ENCODE measurements at regions not wholly inside any gene's neighbourhood (a gene's known extent, or its start where the extent isn't known, plus 50 kb on each side); places are given as distances from the start of the nearest gene placed in this dataset.
A peak's percentile ranks its signal among the peaks of the same experiment; 100 is the strongest.
"Not testable (repeated sequence)": the region's sequence is repeated elsewhere in the genome, so short reads cannot be mapped to it uniquely, and the experiment has no call there.

GRCh38 chr5:124962111-124962510, 215.7 kb upstream of the ZNF608 start:
- DNase-seq, result no peak

DNA sequence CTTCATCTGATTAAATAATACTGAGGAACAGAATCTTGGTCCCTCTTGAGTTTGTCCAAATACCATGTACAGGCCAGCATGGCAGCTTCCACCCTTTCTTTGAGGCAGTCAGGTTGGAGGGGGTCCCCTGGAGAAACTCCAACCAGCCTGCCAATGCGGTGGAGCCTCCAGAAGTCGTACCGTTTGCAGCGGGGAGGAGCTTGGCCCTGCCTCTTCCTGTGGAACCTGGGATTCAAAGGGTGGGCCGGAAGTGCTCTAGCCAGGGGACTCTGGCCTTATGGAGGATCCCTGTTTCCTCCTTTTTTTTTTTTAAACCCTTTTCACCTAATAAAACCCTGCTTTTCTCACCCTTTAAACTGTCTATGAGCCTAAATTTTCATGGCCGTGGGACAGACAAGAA, 216.3 kb upstream of the ZNF608 start:
- no peak for DNase-seq

DNA sequence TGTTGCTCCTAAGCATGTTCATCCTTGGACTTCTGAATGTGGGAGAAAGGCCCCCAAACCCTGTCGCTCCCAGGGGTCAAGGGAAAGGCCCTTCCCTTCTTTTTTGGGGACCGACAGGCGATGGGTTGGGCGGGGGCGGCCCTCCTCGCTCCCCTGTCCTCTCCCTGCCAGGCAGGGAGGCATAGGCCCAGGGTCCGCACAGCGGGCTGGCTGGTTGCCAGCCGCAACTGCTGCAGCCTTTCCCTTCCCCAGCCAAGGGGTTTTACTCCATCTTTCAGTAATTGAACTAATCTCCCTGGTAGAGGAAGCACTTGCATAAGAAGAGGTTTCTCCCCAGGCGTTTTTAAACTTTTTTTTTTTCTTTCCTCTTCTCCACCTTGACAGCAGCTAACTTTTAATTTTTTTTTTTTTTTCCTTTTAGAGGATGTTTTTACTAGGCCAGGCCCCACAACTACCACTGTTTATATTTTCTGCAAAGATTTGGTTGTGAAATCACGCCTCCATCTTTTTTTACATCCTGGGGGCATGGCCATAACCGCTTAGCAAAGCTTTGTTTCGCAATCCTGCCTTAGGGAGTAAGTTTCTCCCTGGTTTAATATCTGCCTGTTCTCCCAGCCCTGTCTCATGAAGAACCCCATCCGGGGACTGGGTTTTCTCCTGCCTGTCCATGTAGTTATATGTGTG, 216.9 kb upstream of the ZNF608 start:
- no peak for DNase-seq

DNA sequence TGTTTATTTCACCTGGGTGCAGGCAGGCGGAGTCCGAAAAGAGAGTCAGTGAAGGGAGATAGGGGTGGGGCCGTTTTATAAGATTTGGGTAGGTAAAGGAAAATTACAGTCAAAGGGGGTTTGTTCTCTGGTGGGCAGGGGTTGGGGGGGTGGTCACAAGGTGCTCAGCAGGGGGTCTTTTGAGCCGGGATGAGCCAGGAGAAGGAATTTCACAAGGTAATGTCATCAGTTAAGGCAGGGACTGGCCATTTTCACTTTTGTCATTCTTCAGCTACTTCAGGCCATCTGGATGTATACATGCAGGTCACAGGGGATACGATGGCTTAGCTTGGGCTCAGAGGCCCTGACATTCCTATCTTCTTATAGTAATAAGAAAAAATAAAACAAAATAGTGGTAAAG, 220.3 kb upstream of the ZNF608 start:
- DNase-seq, result not testable (repeated sequence)

DNA sequence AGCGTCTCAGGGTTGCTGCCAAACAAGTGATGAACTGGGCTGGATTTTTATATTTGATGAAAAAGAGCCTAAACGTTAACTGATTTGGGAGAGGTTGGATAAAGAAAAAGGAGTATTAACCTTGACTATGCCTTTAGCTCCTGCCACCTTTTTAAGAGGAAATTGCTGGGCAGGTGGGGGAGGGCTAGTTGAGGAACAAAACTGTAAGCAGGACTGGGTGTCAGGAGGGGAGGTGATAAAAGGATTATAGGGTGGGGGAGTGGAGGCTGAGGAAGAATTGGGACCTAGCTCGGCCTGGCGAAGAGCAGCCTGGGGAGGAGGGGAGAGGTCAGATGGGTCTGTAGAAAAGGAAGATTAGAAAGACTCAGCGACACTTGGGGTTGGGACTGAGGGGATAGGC, 223.9 kb upstream of the ZNF608 start:
- DNase-seq, result not testable (repeated sequence)

- DNase-seq, result no peak
Observed at GRCh38 chr5:124972703-124973102, 226.3 kb upstream of the ZNF608 start.

DNA sequence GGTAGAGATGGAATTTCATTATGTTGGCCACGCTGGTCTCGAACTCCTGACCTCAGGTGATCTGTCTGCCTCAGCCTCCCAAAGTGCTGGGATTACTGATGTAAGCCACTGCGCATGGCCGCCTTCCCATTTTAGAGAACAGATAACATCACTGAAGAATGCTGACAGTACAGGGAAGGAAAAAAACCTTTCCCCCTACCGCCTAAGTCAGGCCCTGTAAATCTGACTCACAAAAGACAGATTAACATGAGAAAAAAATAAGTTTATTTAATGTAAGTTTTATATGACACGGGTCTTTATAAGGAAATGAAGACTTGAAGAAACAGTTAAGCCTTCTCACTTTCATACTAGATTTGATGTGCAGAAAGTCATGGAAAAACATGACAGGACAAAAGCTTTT, 227.2 kb upstream of the ZNF608 start:
- no peak for DNase-seq

DNA sequence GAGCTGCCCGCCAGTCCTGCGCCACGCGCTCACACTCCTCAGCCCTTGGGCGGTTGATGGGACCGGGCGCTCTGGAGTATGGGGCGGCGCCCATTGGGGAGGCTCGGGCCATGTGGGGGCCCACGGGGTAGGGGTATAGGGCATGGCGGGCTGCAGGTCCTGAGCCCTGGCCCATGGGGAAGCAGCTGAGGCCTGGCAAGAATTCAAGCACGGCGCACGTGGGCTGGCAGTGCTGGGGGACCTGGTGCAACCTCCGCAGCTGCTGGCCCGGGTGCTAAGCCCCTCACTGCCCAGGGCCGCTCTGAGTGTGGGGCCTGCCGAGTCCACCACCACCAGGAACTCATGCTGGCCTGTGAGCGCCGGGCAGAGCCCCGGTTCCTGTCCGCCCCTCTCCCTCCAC, 229.6 kb upstream of the ZNF608 start:
- DNase-seq, result no peak

GRCh38 chr5:124979251-124979650, 232.8 kb upstream of the ZNF608 start:
- no peak for DNase-seq

DNA sequence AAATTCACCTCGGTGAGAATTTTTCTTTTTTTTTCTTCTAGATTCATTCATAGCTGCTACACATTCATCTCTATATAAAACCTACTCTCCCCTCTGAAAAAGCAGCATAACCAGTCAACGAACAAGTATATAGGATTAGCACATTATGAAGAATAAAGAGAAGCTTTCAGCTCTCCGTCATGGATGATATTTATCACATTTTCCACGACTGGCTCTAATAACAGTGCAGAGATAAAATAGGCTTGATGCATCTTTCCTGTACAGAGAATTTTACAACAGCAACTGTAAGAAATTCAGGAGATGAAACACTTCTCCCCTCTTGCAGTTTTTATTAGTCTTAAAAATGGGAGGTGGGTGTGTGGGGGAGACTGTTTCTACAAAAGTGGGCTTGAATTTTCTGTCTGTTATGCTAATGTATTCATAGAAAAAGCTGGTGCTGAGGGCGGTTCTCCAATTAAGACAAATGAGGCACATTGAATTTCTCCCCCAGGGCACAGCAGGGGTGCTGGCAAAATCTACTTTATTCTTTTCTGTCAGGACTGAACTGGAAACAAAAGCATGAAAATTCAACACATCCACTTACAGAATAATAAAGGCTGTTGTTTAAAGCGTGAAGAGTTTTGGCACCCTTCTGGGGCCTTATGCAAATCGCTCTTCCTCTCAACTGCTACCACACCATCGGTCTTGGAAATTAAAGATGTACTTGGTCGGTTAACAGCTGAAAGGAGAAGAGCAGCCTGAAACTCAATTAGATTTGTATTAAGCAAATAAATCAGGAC, 233.9 kb upstream of the ZNF608 start:
- DNase-seq, result peak in 16 of 51 donors; percentile 10 to 85 (median 29)

DNA sequence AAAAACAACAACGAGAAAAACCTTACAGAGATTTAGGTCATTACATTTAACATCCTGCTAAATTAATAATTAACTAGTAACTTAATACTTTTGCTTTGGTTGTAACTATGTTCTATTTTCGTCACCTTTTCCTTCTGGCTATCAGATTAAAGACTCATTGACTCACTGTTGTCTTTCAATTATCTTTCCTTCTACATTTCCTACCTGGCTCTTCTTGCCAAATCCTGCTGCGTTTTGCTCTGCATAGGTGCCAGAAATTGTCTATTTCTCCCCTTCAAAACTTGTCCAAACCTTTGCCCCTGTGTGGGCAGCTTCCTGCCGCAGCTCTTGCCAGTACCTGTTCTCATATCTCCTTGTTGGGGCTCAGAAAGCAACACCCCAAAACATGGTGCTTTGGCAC, 235.5 kb upstream of the ZNF608 start:
- no peak for DNase-seq

DNA sequence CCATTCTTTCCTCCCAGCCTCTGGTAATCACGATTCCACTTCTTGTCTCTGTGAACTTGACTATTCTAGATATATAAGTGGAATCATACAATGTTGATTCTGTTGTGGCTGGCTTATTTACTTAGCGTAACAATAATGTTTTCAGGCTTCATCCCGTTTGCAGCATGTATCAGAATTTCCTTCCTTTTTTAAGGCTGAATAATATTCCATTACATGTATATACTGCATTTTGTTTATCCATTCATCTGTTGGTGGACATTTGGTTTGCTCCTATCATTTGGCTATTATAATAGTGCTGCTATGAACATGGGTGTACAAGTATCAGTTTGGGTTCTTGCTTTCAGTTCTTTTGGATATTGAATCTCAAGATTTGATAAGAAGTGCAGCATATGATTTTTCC, 239.7 kb upstream of the ZNF608 start:
- no peak for DNase-seq

DNA sequence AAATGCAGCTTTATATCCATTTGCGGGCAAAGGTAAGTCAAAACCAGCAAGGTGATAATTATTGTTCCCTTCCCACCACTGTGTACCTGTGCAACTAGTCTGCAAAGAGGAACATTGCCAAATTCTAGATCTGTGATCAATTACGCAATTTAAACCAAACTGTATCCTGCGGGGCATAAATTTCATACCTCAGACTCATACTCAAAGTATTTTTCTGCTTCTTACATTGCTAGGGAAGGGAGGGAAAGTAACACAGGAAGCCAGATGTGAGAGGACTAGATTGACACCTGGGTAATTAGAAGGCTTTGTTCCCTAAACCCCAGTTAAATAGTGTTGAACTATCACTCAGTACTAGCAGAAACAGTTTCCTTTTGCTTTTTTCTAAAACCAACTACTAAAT, 240.2 kb upstream of the ZNF608 start:
- no peak for DNase-seq

GRCh38 chr5:124987786-124988185, 241.3 kb upstream of the ZNF608 start:
- not testable (repeated sequence) for DNase-seq

DNA sequence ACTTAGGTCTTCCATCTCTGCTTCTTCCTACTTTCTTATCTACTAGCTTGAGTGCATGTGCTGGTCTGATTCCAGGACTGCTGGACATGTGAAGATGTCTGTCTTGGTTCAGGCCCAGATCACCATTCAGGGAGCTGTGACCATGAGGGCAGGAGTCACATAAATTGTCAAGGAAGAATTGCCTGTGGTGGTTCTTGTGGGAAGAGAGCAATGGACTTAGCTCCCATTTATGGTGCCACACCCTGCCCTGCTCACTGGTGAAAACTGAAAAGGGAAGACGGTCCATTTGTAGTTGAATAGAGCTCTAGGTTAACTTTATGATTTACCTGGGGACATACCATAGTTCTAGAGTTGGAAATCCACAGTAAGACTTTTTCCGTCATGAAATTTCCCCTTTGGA, 244.3 kb upstream of the ZNF608 start:
- DNase-seq, result no peak

DNA sequence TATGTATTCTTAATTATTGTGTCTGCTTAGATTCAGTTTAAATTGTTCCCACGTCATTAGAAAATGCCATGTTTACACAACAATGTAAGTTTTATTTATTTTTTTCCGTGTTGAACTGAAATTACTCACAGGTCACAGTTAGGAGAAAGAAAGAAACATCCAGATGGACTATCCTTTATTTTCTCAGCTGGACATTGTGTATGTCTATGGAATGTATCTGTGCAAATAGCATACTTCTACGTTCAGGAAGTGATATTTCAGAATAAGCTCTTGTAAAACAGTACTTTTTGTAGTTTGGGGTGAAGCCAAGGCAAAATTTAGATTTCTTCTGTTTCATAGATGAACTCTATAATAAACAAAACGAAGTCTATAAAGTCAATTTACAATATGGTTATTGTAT, 249.0 kb upstream of the ZNF608 start:
- no peak for DNase-seq

GRCh38 chr5:124996023-124996763, 249.8 kb upstream of the ZNF608 start:
- no peak for DNase-seq

- no peak for DNase-seq
Observed at GRCh38 chr5:124996764-124997077, 250.3 kb upstream of the ZNF608 start.

GRCh38 chr5:124997186-124997893, 250.9 kb upstream of the ZNF608 start:
- DNase-seq, result no peak

- DNase-seq, result no peak
Observed at GRCh38 chr5:124998520-124998919, 252.1 kb upstream of the ZNF608 start.

GRCh38 chr5:125002727-125003598, 256.5 kb upstream of the ZNF608 start:
- no peak for DNase-seq
